Kidney epithelial cell (primary cell): ENCODE measurements at regions not wholly inside any gene's neighbourhood (a gene's known extent, or its start where the extent isn't known, plus 50 kb on each side); places are given as distances from the start of the nearest gene placed in this dataset.

Source experiments
- DNase-seq: peaks from one replicate; pipeline ENCODE4 v3.0.0-alpha.2; 2010; ENCODE audit warnings: low read depth
- H3K27me3 ChIP-seq: 2 replicates; pipeline ENCODE4 v1.6.0; 2011; ENCODE audit warnings: low read length; ENCODE audit not compliant: control insufficient read depth, insufficient read depth
- H3K36me3 ChIP-seq: 2 replicates; pipeline ENCODE4 v1.5.1; 2011; ENCODE audit warnings: low read length; ENCODE audit not compliant: control insufficient read depth, insufficient read depth
- H3K4me3 ChIP-seq: 2 replicates; pipeline ENCODE4 v1.5.1; 2011; ENCODE audit warnings: low read depth, mild to moderate bottlenecking, control low read depth, low read length
- TF ChIP-seq, protein P1 (sequence below): IDR thresholded peaks from 2 replicates; pipeline ENCODE4 v1.5.1; 2011; ENCODE audit warnings: mild to moderate bottlenecking, moderate library complexity, low read length, control low read depth, inconsistent platforms; ENCODE audit not compliant: insufficient read depth, poor library complexity, severe bottlenecking

DNA sequence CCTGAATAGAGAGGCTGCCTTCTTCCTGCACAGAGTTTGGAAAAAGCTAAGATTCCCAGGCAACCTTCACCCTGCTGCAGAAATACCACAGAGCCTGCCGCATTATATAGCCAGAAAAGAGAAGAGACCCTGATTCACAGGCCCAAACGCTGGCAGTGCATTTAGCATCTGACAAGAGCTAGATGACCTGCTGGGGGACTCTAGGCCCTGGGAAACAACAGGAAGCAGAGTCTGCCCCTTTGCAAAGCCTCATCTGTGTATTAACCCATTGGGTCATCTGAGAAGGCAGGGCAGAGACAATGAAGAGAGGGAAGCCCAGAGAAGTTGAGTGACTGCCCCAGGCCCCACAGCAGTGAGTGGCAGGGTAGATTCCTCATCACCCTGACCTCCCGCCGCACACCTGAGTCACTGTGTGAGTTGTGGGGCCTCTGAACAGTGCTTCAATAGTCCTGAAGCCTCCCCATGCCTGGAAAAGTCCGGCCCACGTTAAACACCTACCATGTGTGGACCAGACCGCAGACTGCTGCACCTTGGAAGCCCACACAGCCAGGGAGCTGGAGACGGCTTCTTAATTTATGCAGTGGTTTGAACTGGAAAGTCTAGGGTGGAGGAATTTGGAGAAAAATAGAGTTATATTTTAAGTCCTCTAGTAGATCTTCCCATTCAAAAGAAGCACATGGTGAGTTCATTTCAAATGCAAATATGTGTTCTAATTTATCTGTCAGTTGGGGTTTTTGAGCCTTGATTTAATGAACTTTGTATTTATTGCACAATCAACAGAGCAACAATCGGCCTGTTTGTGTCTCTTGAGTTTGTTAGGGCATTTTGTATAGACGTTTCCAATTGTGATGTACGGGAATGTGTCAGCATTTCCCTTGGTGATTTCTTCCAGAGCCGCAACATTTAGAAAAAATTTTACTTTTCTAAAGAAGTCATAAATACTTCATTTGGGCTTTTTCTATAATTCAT is 80.4 kb upstream of the GPR26 start:
- TF ChIP-seq, protein P1, sequence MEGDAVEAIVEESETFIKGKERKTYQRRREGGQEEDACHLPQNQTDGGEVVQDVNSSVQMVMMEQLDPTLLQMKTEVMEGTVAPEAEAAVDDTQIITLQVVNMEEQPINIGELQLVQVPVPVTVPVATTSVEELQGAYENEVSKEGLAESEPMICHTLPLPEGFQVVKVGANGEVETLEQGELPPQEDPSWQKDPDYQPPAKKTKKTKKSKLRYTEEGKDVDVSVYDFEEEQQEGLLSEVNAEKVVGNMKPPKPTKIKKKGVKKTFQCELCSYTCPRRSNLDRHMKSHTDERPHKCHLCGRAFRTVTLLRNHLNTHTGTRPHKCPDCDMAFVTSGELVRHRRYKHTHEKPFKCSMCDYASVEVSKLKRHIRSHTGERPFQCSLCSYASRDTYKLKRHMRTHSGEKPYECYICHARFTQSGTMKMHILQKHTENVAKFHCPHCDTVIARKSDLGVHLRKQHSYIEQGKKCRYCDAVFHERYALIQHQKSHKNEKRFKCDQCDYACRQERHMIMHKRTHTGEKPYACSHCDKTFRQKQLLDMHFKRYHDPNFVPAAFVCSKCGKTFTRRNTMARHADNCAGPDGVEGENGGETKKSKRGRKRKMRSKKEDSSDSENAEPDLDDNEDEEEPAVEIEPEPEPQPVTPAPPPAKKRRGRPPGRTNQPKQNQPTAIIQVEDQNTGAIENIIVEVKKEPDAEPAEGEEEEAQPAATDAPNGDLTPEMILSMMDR = no peak
- no peak overlapping the region for H3K4me3 ChIP-seq
- DNase-seq = no peak
- no peaks in the 10 kb centered on the region for H3K36me3 ChIP-seq
- H3K27me3 ChIP-seq = peaks cover 21% of the 10 kb centered on the region

DNA sequence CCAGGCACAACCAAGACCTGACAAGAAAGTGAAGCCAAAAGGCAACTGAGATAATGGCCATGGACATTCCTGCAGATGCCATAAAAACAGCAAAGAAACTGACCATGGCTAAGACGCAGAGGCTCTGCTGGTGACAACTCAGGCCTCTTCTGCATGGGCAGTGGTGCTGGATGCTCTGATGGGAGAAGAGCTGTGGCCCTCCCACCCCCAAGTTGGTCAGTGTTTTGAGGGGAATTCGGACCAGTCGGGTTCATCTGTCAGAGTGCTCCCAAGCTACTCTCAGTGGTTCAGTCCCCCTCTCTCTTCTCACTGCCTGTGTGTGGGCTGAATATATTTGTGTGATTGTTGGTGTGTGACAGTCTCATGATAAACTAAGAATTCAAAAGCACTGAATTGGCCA is 79.0 kb upstream of the GPR26 start:
- H3K27me3 ChIP-seq = peaks cover 17% of the 10 kb centered on the region
- TF ChIP-seq, protein P1 = no peak
- no peak for DNase-seq
- H3K4me3 ChIP-seq = no peak overlapping the region
- no peaks in the 10 kb centered on the region for H3K36me3 ChIP-seq

DNA sequence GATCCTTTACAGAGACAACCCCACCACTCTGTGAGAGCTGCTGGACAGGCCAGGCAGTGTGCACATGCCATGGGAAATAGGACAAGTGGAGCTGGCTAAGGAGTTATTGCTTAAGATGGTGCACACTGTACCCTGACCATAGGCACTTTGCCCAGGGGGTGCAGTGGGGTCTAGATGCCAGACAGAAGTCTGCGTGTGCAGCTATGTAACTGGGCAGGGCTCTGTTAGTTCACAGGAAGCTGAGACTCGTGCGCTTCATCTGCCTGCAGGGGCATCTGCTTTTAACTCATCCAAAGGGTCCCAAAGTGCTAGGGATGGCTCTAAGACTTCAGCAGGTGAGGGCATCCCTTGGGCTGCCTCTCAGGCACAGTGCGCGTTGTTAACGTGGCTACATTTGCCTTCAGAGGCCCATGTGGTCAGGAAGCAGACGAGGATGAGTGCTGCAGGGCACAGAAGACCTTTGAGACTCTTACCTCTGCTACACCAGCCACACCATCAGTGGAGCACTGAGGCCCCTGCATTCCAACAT is 77.7 kb upstream of the GPR26 start:
- Histone ChIP-seq H3K27me3 (peaks cover 9% of the 10 kb centered on the region), H3K36me3 (no peaks in the 10 kb centered on the region), H3K4me3 (no peak overlapping the region)
- DNase-seq = no peak
- TF ChIP-seq, protein P1 = no peak

DNA sequence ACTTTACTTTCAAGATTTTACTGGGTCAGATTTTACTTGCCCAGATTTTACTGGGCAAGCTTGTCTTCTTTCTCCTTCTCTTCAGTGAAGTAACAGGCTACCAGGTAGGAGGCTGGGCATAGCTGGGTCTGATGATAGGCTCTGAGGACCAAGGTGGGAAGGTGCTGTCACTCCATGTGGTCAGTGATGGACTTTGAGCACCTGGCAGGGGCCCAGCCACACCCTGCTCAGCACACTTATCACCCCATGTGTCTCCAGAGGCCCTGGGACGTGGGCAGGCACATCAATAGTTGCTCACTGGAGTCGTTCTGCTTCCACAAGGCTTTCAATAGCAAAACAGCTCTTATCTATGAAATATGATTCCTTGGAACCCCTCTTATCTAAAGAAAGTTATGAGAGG is 70.5 kb upstream of the GPR26 start:
- no peak for DNase-seq
- no peak overlapping the region for H3K4me3 ChIP-seq
- TF ChIP-seq, protein P1 = no peak
- no peaks in the 10 kb centered on the region for H3K36me3 ChIP-seq
- H3K27me3 ChIP-seq = no peaks in the 10 kb centered on the region

DNA sequence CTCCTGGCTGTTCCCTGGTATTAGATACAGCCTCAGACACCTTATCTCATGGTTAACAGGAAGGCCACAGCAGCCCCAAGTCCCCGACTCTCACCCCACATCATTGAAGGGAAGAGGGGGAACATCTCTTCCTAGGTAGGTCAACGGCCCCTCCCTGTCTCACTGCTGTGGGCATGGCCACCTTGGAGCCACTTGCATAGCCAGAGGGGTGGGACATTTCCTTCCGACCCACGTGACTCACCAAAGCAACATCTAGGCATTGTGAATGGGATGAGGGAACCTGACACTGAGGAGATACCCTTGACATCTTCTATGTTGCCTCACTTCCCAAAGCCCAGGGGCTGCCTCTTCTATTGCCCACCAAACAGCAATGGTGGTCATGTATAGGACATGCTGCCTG is 68.5 kb upstream of the GPR26 start:
- Histone ChIP-seq H3K4me3 (no peak overlapping the region), H3K36me3 (no peaks in the 10 kb centered on the region), H3K27me3 (no peaks in the 10 kb centered on the region)
- DNase-seq = no peak
- TF ChIP-seq, protein P1 = no peak
